ENCODE measurements at regions not wholly inside any gene's neighbourhood (a gene's known extent, or its start where the extent isn't known, plus 50 kb on each side); places are given as distances from the start of the nearest gene placed in this dataset.

GRCh38 chr9:126166291-126166690, 160.3 kb upstream of the MVB12B start:
- no peak for DNase-seq (ENCODE audit: low spot score)
- no peak overlapping the region for H3K27ac ChIP-seq
- POLR2A ChIA-PET (ENCODE audit: low non-redundant PET): no interaction called here
- no peak for TF ChIP-seq CTCF (conservative IDR thresholded peaks at IDR 0.05; ENCODE audit: low read depth)
- CTCF ChIA-PET: no interaction called here

- DNase-seq (ENCODE audit: low spot score): no peak
- no peak overlapping the region for H3K27ac ChIP-seq
- CTCF ChIA-PET: no interaction called here
- POLR2A ChIA-PET (ENCODE audit: low non-redundant PET): no interaction called here
- no peak for TF ChIP-seq CTCF (conservative IDR thresholded peaks at IDR 0.05; ENCODE audit: low read depth)
Measured at GRCh38 chr9:126166866-126167265, 159.8 kb upstream of the MVB12B start.

GRCh38 chr9:126169736-126170135, 156.9 kb upstream of the MVB12B start:
- DNase-seq (ENCODE audit: low spot score): no peak
- no peak for TF ChIP-seq CTCF (conservative IDR thresholded peaks at IDR 0.05; ENCODE audit: low read depth)
- POLR2A ChIA-PET (ENCODE audit: low non-redundant PET): interaction anchor here (0.7 kb wide), 1 partner anchor 762 kb away, joined by 4 read pairs; no protein-coding TSS in a partner anchor
- CTCF ChIA-PET: no interaction called here
- no peak overlapping the region for H3K27ac ChIP-seq

- ChIA-PET CTCF (no interaction called here), POLR2A (ENCODE audit: low non-redundant PET) (no interaction called here)
- H3K27ac ChIP-seq: no peak overlapping the region
- no peak for DNase-seq (ENCODE audit: low spot score)
- no peak for TF ChIP-seq CTCF (conservative IDR thresholded peaks at IDR 0.05; ENCODE audit: low read depth)
Measured at GRCh38 chr9:126170286-126170823, 156.3 kb upstream of the MVB12B start.

- TF ChIP-seq CTCF (conservative IDR thresholded peaks at IDR 0.05; ENCODE audit: low read depth): no peak
- POLR2A ChIA-PET (ENCODE audit: low non-redundant PET): no interaction called here
- no peak for DNase-seq (ENCODE audit: low spot score)
- CTCF ChIA-PET: no interaction called here
- no peak overlapping the region for H3K27ac ChIP-seq
Measured at GRCh38 chr9:126171641-126172040, 155.0 kb upstream of the MVB12B start.

- CTCF ChIA-PET: no interaction called here
- POLR2A ChIA-PET (ENCODE audit: low non-redundant PET): no interaction called here
- H3K27ac ChIP-seq: no peak overlapping the region
- no peak for DNase-seq (ENCODE audit: low spot score)
- no peak for TF ChIP-seq CTCF (conservative IDR thresholded peaks at IDR 0.05; ENCODE audit: low read depth)
Measured at GRCh38 chr9:126173401-126173800, 153.2 kb upstream of the MVB12B start.

GRCh38 chr9:126173929-126174328, 152.7 kb upstream of the MVB12B start:
- TF ChIP-seq CTCF (conservative IDR thresholded peaks at IDR 0.05; ENCODE audit: low read depth): no peak
- DNase-seq (ENCODE audit: low spot score): no peak
- H3K27ac ChIP-seq: no peak overlapping the region
- POLR2A ChIA-PET (ENCODE audit: low non-redundant PET): no interaction called here
- CTCF ChIA-PET: no interaction called here

All from RWPE1 (cell line).